UCSD-AML1 (cell line): ENCODE measurements at regions not wholly inside any gene's neighbourhood (a gene's known extent, or its start where the extent isn't known, plus 50 kb on each side); places are given as distances from the start of the nearest gene placed in this dataset.

Experiments
- DNase-seq: peaks from one replicate; lab custom pipeline; 2025; ENCODE audit not compliant: unreplicated experiment; lab: John Stamatoyannopoulos, UW

DNA sequence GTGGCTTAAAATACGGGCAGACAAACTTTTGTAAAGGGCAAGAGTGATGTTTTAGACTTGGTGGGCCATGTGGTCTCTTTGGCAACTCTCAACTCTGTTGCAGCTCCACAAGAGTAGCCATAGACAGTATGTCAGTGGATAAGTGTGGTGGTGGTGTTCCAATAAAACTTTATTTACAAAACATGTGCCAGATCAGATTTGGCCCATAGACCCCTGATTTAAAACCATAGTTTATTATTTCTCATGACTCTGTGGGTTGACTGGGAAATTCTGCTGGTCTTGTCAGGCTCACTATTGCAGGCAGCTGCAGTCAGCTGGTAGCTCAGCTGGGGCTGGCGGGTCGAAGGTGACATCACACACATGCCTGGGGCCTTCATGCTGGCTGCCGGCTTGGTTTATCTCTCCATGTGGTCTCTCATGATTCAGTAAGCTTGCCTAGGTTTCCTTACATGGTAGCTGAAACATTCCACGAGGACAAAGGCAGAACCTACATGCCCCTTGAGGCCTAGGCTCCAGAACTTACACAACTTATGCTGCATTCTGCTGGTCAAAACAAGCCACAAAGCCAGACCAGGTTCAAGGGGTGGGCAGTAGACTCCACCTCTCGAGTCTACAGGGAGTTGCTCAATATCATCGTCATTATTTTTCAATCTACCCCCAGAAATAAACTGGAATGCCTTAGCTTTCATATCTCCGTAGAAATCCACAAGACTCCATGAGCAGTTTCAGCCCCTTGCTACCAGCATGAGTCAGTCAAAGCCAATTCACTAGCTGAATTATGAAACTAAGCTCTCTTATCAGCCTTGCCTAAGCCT, 245.7 kb downstream of the WDR11 start:
- no peak for DNase-seq

DNA sequence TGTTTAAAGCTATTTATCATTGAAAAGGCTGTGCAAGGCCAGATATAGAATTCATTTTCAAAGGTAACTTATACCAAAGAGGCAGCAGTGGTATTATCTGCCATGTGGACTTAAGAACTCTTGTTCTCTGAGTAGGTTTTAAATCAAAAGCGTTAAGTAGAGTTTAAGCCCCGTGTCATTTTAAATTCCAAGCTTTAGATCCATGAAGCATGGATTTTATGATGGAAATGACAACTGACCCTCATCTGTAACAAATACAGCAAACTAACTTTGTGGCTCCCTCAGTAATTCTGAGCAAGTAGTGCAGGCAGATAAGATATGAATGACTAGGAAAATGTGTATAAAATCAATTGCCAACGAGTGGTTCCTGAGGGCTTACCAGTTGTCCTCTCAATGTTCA, 247.0 kb downstream of the WDR11 start:
- DNase-seq, result no peak

DNA sequence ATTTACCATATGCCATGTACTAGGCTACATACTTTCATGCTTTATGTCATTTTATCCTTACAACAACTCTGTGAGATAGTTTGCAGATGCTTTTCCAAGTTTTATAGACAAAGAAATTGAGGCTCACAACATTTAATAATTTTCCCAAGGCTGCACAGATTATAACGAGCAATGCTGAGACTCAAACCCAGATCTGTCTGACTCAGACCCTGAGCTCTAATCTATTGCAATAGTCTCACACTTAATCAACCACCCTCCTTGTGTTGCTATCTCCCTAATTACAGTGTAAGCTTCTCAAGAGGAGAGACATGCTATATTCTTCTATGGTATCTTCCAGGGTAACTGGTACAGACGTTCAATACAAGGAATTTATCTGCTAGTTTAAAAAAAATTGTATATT, 247.6 kb downstream of the WDR11 start:
- no peak for DNase-seq

DNA sequence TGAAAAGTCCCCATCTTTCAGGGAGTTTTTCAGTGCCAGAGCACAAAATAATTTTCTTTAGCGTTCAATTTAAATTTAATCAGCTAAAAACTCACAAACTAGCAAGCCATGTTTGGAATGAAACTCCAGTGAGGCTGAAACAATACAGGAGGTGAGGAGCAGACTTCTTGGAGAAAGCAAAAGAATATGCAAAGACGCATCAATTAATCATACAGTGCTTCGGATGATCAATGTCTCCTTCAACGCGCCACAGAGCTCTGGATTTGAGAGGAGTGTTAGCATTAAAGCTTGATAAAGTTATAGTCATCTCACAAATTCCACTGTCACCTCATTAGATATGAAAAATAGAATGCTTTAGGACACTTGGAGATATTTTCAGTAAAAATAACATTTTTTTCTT, 248.0 kb downstream of the WDR11 start:
- no peak for DNase-seq

DNA sequence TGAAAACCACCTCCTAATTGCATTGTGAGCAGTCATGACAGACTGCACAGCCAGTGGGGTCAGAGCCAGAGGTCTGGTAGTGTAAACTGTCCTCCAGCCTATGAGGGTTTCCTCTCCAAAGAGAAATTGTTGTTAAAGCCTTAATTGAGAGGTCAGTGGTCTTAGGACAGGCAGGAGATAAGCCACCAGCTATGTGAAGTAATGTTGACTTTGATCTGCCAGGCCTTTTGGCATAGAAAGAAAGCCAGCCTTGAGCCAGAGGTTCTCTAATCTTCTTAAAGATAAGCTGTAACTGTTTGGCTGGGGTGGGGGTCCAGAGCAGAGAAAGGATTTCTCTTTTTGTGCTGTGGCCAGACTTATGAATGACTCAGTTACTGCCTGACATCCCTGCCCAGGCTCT, 248.4 kb downstream of the WDR11 start:
- DNase-seq, result no peak

DNA sequence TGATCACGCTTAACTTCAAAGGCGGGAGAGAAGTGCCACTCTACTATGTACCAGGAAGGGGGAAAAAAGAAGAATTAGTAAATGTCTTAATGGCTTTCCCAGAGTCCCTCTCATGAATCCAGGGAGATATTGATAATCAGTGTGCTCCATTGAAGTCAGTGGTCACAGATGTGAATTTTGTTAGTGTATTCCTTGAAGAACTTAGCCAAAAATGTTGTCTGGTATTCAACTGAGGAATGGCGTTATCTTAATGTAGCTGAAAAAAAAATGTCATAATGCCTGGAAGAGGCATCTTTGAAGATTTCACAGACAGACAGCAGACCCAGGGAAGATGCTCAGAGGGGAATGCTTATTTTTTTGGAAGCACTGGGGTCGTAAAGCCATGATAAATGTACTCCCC, 250.4 kb downstream of the WDR11 start:
- no peak for DNase-seq

DNA sequence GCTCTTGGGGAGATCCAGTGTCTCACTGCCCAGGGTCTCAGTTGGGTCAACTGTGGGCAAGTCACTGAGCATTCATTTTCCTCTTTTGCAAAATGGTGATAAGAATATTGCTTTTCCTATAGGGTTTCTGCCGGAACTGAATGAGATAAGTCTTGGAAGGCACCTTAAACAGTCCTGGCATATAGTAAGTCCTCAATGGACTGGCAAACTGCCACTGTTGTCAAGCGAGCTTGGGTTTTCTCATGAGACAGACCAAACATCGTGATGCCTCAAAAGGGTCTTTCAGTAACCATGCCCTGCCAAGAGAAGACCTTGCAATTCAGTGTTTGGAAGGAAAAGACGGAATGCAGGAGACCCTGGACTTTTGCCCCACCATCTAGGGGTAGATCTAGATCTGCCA, 251.5 kb downstream of the WDR11 start:
- no peak for DNase-seq

DNA sequence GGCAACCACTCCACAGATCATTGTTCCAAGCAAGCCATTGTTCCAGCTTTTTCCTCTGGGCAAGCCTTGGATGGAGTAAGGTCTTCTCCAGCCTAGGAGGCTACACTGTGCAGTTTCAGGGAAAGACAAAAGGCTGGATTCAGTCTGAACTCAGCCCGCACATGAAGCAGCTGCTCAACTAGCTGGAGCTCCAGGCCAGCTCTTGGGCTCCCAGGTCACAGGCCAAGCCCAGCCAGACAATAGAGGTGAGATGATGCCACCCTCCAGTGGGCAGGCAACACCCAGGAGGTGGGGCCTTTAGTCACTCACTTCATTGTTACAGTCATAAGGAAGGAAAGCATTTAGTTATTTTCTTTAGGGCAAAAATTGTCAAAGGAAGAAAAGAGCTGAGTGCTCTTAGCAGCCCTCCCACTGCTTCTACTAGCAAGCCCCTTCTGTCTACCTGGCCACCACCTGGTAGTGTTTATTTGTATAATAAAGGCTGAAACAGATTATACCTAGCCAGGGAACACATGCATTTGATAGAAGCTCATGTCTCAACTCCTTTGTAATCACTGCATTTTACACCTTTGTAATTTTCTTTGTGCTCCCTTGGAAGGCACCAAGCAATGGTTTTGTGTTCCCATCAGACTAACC, 253.4 kb downstream of the WDR11 start:
- no peak for DNase-seq

DNA sequence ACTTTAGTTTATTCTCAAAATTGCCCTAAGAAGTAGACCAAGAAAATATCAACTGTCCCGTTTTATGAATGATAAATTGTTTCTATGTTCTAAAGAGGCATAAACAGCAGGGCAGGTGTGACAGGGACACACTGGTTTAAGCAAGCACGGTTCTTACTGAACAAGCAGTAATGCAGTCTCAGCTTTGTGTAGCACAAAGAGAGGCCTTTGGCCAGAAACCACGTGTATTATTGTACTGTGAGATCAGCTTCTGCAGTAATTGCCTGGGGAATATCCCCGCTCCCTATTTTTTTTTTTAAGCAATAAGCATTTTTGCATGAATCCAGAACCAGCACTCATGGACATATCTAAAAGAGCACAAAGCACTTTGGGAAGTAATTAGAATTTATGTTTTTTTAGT, 255.4 kb downstream of the WDR11 start:
- no peak for DNase-seq

DNA sequence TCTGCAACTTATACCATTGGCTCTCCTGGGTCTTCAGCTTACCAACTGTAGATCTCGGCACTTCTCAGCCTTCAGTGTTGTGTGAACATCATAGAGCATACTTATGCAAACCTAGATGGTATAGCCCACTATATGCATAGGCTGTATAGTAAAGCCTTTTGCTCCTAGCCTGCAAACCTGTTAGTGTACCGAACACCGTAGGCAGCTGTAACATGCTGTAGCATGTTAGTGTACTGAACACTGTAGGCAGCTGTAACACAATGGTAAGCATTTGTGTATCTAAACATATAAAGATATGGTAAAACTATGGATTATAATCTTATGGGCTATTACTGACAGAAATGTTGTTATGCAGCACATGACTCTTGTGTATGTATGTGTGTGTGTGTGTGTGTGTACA, 256.9 kb downstream of the WDR11 start:
- no peak for DNase-seq

DNA sequence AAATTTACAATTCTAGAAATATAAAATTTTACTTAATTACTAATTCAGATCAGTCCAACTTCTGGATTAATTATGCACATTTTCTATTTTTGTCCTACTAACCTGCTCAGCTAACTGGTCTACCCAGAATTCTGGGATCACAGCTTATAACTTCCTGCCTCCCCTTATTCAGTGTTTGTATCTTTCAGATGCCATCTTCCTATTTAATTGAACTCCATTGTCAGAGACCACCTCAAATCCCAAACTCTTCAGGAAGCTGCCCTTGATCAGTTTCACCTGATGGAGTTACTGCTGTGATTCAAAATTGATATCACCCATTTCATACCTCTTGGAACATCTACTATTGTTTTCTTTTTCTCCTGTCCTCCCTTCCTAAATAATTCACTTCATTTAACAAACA, 259.2 kb downstream of the WDR11 start:
- DNase-seq, result no peak

DNA sequence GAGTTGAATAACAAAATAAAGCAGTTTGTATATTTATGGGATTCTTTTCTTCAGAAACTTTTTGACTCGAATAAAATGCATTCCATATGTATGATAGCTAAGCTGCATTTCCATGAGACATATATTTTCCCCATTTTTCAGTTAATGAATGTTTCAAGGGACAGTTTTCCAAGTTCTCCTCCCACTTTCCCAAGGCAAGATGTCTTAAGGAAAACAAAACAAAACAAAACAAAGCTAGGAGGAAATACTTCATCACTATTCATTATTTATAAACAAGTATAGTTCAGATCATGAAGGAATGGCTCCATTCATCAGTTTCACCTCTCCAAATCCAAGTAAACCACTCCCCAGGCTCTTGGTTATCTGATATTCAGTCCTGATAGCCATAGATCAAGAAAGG, 261.0 kb downstream of the WDR11 start:
- no peak for DNase-seq

DNA sequence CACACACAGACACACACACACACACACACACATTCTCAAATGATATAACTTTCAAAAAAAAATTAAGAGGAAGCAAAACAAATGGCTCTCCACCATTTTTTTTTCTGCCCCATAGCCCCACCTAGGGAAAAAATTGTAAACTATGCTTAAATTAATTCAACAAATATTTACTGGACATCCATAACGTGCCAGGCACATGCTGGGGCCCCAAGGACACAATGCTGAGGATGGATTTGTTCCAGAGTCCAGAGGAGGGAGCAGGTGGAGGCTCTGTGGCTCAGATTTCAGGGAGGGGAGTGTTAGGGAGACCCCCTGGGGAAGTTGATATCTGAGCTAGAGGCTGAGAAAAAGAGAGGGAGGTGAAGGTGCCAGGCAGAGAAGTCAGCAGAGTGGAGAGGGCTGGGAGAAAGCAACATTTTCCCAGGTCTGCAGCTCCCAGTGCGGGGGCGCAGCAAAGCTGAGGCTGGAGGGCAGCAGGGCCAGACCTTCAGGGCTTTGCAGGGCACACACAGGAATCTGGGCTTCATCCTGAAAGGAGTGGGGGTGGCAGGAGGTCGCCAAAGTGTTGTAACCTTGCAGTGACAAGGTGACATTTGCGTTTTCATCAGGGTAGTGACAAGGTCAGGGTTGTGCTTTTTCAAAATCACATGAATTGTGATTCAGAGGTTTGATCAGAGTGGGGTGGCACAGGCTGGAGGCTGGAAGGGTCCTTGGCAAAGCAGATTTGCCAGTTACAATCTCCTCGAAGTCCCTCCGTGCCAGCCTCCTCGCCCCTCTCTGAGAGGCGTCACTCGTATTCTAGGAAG, 261.6 kb downstream of the WDR11 start:
- no peak for DNase-seq

DNA sequence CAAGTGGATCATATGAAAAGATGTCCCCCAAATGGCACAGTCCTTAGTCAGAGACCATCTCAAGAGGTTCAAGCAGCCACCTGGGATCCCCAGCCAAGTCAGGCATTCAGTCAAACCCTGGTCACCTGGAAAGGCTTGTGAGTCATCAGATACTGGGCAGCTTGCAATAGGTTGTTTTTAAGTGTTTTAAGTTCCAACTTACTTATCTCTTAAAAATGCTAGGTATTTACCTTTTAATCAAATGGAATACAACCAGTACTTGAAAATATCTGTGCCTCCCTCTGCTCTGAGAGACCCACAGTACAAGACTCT, 262.2 kb downstream of the WDR11 start:
- DNase-seq, result no peak

DNA sequence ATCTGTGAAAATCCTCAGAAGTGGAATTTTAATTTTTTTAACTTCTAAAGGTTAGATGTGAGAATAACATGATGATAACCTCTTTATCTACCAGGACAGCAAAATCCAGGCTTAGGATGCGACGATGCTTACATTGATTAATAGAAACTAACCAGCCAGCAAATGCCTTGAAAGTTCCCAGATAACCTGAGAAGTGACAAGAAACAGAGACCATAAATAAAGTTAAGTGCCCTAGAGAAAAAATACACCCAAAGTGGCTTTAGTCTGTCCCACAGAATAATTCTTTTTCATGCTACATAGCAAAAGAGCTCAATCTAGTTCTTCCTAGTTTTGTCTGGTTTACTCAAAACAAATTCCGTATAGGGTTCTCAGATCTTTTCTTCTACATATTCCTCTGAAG, 262.7 kb downstream of the WDR11 start:
- no peak for DNase-seq

DNA sequence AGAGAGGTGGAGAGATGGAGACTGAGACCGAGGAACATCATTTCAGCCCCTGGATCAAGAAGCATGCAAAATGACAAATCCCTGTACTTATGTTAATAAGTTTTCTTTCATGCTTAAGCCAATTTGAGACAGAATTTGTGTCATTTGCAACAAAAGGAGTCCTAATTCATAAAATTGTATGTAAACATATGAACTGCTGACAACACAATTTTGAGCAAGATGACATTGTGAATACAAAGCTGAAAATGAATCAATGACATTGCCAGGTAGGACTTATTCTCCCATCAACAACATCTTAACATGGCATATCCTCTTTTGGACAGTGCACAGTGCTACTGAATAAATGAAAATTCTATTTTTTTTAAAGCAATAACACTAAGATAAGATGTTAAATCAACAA, 264.0 kb downstream of the WDR11 start:
- DNase-seq, result no peak

DNA sequence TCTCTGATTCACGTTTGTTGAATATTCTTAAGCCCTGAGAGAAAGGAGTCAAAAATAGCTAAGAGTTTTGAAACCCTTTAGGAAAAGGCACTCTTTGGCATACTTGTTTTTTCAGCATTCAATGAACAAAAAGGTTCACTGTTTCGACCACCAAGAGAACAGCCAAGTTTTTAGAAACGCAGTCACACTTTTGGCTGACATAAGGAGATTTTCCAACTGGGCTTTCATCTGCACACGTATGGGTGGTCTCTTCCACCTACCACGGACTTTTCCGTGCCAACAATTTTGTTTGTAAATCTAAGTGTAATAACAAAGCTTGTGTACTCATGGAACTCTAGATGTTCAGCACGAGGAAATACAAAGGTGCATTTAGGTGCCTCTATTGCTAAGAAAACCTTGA, 270.3 kb downstream of the WDR11 start:
- DNase-seq, result no peak

DNA sequence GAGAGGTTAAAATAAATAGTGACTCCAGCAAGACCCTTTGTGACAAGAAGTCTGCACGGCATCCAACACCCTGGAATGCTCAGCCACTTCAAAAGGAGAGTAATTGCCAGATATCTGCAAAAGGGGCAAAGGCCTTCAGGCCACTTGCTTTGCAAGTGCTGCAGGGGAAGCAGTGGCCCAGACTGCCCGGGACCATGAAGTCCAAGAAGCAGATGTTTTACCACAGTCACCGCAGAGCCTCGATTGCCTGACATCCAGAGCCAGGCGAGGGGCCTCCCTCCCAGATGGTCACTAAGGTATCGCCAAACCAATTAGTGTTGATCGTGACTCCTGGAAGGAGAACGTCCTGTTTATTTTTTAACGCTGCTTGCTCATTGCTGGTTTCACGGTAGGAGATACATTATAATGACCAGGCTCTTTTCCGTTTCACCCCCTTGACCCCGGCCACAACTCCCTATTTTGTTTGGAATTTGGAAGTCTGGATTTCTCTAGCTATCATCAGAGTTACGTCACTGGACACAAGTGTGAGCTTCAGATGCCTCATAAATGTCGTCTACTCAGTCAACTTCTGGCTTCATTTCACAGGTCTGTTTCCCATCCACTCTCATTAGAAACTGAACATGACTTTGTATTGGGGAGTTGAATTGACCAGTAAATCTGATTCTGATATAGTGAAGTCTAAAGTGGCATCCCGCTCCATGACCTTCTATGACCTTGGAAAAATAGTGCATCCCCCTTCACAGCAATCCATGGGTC, 276.2 kb downstream of the WDR11 start:
- no peak for DNase-seq

DNA sequence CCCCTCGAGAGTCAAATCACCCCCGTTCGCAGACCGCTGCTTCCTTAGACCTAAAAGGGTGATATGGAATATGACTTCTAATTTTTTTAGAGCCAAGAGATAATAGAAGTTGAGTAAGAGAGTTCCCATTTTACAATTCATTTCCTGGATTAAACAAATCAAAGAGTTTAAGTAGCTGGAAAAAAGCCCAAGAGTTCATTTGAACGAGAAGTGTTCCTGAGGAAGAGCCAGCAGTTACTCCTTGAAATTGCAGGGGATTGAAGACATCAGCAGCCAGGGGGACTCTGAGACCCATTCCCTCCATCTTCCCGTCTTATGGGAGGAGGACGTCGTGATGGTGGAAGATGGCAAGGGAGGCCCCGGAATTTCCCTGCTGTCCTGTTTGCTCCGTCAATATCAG, 277.0 kb downstream of the WDR11 start:
- no peak for DNase-seq

DNA sequence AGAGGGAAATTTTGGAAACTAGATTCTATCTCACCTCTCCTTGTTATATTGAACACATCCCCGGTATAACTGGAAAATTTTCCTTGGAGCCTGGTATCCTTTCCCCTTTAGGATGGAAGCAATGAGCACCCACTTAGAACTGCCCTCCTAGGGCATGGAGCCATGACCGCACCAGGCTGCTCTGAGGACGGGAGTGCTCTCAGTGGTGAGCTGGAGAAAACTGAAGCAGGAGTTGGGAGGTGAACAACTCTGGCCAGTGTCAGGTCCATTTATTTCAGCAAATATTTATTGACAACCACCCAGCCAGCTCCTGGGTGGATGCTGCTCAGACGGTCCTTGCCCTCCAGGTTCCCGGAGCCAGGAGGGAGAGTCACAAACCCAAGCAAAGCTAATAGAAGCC, 278.1 kb downstream of the WDR11 start:
- DNase-seq, result no peak

DNA sequence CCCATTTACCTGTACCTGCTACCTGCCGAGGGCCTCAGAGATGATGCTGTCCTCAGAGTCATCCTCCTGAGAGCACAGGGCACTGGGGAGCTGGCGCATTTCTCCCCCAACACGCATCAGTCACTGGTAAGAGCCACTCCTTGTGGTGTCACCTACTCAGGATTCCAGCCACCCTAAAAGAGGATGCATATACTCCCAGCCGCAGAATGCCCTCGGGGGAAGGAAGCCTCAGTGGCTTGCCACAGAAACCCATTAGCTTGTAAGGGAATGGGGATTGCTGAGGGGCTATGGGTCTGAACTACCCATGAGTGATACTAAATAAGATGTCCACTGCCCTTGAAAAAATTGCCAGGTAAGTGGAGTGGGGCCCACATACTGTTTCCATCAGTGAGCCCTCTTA, 279.2 kb downstream of the WDR11 start:
- DNase-seq, result no peak

DNA sequence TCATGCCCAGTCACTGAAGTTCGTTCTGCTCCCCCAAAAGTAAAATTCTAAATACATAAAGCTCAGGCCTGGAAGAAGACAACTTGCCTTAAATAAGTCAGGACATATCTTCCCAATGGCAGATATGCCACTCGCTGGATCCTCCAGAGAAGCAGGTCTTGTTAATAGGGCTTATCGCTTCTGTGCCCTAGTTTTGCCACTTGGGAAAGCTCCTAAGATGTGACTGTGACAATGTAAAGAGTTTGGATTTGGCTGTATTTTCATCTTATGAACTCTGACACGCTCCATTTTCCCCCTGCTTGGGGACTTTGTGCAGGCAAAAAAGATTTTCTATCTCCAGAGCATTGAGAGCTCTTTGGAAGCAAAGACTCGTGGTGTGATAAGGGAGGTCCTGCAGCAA, 279.9 kb downstream of the WDR11 start:
- no peak for DNase-seq
